ENCODE measurements at regions not wholly inside any gene's neighbourhood (a gene's known extent, or its start where the extent isn't known, plus 50 kb on each side); places are given as distances from the start of the nearest gene placed in this dataset.

DNA sequence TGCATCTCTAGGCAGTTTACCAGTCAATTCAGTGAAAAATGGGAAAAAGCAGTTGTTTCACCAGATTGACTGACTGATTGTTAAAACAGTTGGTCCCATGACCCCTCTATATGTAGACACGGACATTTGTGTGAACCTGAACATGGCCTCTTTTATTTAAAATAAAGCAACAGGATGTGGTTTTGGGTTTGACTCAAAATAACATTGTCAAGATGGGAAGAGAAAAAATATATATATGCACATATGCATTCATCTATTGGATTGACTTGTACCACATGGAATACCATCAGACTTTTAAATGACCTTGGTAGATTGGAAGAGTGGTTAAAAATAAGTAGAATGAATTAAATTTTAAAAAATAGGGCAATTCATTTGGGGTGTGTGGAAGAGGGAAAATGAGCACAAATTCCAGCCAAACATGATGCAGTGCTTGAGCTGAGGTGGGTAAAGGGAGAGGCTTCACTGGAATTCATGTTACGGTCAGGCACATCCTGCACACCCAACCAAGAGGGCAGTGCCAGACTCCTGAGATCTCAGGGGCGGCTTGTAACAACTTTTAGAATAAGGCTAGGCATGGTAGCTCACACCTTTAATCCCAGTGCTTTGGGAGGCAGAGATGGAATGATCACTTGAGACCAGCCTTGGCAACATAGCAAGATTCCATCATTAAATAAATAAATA lies 560.7 kb upstream of the TENM3 start (continued):
- TF ChIP-seq FOSL1 (IDR thresholded peaks at IDR 0.05; ENCODE audit: low read depth) = no peak
- TF ChIP-seq TCF7L2 (IDR thresholded peaks at IDR 0.05; ENCODE audit: borderline replicate concordance, extremely low read depth, insufficient read depth, insufficient read length) = no peak
- no peak for TF ChIP-seq SP1 (IDR thresholded peaks at IDR 0.05; ENCODE audit: low read depth)
- TF ChIP-seq POLR2A (IDR thresholded peaks at IDR 0.05; ENCODE audit: borderline replicate concordance, extremely low read depth, insufficient read depth, insufficient read length) = no peak
- TF ChIP-seq, protein P1, sequence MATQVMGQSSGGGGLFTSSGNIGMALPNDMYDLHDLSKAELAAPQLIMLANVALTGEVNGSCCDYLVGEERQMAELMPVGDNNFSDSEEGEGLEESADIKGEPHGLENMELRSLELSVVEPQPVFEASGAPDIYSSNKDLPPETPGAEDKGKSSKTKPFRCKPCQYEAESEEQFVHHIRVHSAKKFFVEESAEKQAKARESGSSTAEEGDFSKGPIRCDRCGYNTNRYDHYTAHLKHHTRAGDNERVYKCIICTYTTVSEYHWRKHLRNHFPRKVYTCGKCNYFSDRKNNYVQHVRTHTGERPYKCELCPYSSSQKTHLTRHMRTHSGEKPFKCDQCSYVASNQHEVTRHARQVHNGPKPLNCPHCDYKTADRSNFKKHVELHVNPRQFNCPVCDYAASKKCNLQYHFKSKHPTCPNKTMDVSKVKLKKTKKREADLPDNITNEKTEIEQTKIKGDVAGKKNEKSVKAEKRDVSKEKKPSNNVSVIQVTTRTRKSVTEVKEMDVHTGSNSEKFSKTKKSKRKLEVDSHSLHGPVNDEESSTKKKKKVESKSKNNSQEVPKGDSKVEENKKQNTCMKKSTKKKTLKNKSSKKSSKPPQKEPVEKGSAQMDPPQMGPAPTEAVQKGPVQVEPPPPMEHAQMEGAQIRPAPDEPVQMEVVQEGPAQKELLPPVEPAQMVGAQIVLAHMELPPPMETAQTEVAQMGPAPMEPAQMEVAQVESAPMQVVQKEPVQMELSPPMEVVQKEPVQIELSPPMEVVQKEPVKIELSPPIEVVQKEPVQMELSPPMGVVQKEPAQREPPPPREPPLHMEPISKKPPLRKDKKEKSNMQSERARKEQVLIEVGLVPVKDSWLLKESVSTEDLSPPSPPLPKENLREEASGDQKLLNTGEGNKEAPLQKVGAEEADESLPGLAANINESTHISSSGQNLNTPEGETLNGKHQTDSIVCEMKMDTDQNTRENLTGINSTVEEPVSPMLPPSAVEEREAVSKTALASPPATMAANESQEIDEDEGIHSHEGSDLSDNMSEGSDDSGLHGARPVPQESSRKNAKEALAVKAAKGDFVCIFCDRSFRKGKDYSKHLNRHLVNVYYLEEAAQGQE (IDR thresholded peaks at IDR 0.05; ENCODE audit: low read depth) = no peak
- no peak for TF ChIP-seq YY1 (IDR thresholded peaks at IDR 0.05; ENCODE audit: extremely low read depth, insufficient replicate concordance, low read depth, low read length)
- no peak for TF ChIP-seq JUND (IDR thresholded peaks at IDR 0.05)
- no peak for TF ChIP-seq CEBPB (IDR thresholded peaks at IDR 0.05; ENCODE audit: low read depth)
- TF ChIP-seq POLR2AphosphoS5 (IDR thresholded peaks at IDR 0.05; ENCODE audit: low read depth, low read length) = no peak

DNA sequence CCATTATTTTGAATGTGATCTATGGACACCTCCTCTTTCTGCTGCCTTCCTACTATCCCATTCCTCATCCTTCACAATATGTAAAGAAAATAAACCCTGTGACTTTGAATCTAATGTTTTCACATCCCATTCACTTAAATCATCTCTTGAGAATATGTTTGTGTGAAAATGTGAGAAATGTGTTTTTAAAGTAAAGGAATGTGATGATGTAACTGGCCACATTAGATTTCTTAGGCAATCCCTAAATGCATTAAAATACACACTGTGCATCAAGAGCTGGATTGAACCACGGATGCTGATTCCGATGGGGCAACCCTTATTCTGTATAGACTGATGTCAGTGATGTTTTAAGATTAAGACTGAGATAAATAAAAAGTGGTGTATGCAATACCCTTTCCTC lies 558.9 kb upstream of the TENM3 start:
- Histone ChIP-seq H3K9me2 (ENCODE audit: insufficient read depth) (no peaks in the 10 kb centered on the region), H3K36me3 (ENCODE audit: control insufficient read depth in 1 of 2, insufficient read depth in 2 of 2, low read length in 2 of 2) (no peaks in the 10 kb centered on the region), H3K4me2 (ENCODE audit: low read length) (no peak overlapping the region), H2AFZ (ENCODE audit: low read depth, low read length, poor library complexity, severe bottlenecking) (no peak overlapping the region), H3K27ac (ENCODE audit: low read depth, low read length) (no peak overlapping the region), H3K4me1 (ENCODE audit: control insufficient read depth in 1 of 2, insufficient read depth in 2 of 2, low read length in 2 of 2) (no peaks in the 10 kb centered on the region), H3K27me3 (ENCODE audit: insufficient read depth, low read length) (peaks cover 9% of the 10 kb centered on the region), H3K79me2 (ENCODE audit: insufficient read depth, low read length) (no peaks in the 10 kb centered on the region), H4K20me1 (ENCODE audit: insufficient read depth) (no peaks in the 10 kb centered on the region), H3K9me3 (ENCODE audit: control insufficient read depth in 1 of 2, insufficient read depth in 1 of 2, low read depth in 1 of 2, low read length in 2 of 2) (no peaks in the 10 kb centered on the region), H3K4me3 (replicated peaks in 1 of 2; ENCODE audit: low read depth in 1 of 2, low read length in 2 of 2) (no peak overlapping the region), H3K9ac (ENCODE audit: low read length) (no peak overlapping the region)
- ChIA-PET CTCF (no interaction called here), POLR2A (no interaction called here), RAD21 (ENCODE audit: low non-redundant PET in 1 of 2, low total read pairs in 2 of 2, uncharacterized antibody in 2 of 2, unreplicated experiment in 2 of 2) (no interaction called here)
- BruUV-seq (replicated peaks) = no TSS peak
- DNase-seq (ENCODE audit: low read depth, low spot score) (no peak), ATAC-seq (no peak)
- intact Hi-C loops (cut with micrococcal nuclease) = no loop called here
- TF ChIP-seq POLR2AphosphoS5 (IDR thresholded peaks at IDR 0.05; ENCODE audit: low read depth, low read length) (no peak), EGR1 (IDR thresholded peaks at IDR 0.05; ENCODE audit: low read depth) (no peak), SIN3A (IDR thresholded peaks at IDR 0.05; ENCODE audit: low read depth) (no peak), JUND (IDR thresholded peaks at IDR 0.05) (no peak), RAD21 (IDR thresholded peaks at IDR 0.05; ENCODE audit: low read depth) (no peak), CEBPB (IDR thresholded peaks at IDR 0.05; ENCODE audit: low read depth) (no peak), ZFX (IDR thresholded peaks at IDR 0.05) (no peak), SRF (IDR thresholded peaks at IDR 0.05; ENCODE audit: low read depth) (no peak)
- TF ChIP-seq, protein P2, sequence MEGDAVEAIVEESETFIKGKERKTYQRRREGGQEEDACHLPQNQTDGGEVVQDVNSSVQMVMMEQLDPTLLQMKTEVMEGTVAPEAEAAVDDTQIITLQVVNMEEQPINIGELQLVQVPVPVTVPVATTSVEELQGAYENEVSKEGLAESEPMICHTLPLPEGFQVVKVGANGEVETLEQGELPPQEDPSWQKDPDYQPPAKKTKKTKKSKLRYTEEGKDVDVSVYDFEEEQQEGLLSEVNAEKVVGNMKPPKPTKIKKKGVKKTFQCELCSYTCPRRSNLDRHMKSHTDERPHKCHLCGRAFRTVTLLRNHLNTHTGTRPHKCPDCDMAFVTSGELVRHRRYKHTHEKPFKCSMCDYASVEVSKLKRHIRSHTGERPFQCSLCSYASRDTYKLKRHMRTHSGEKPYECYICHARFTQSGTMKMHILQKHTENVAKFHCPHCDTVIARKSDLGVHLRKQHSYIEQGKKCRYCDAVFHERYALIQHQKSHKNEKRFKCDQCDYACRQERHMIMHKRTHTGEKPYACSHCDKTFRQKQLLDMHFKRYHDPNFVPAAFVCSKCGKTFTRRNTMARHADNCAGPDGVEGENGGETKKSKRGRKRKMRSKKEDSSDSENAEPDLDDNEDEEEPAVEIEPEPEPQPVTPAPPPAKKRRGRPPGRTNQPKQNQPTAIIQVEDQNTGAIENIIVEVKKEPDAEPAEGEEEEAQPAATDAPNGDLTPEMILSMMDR (IDR thresholded peaks at IDR 0.05 in 2 of 3, conservative IDR thresholded peaks at IDR 0.05 in 1 of 3; ENCODE audit: borderline replicate concordance in 1 of 3, insufficient read depth in 1 of 3, low read depth in 2 of 3, low read length in 2 of 3) = no peak
- TF ChIP-seq, protein P1 (IDR thresholded peaks at IDR 0.05; ENCODE audit: low read depth) = no peak
- TF ChIP-seq, protein P3, sequence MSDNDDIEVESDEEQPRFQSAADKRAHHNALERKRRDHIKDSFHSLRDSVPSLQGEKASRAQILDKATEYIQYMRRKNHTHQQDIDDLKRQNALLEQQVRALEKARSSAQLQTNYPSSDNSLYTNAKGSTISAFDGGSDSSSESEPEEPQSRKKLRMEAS (IDR thresholded peaks at IDR 0.05) = no peak

All from HCT116 (cell line).